RWPE2 (cell line): ENCODE measurements at regions not wholly inside any gene's neighbourhood (a gene's known extent, or its start where the extent isn't known, plus 50 kb on each side); places are given as distances from the start of the nearest gene placed in this dataset.
"Not testable (repeated sequence)": the region's sequence is repeated elsewhere in the genome, so short reads cannot be mapped to it uniquely, and the experiment has no call there.

Experiments
- ATAC-seq: fragments of 200-7000 bp; cut with Tn5 transposase; 3 replicates; pipeline ENCODE4 v1.9.1; 2021; ENCODE audit warnings: low read depth
- DNase-seq: peaks from one replicate; pipeline ENCODE4 v3.0.0-alpha.2; 2020; ENCODE audit warnings: low spot score
- H3K27ac ChIP-seq: fragments of 450-650 bp; 2 replicates; pipeline ENCODE4 v1.5.1; 2017; ENCODE audit warnings: mild to moderate bottlenecking; ENCODE audit not compliant: poor library complexity, severe bottlenecking
- H3K27me3 ChIP-seq: fragments of 250-450 bp; sonication (Bioruptor Pico); 2 replicates; pipeline ENCODE4 v1.5.1; 2021; ENCODE audit warnings: mild to moderate bottlenecking, moderate library complexity; ENCODE audit not compliant: insufficient read depth, poor library complexity, severe bottlenecking
- H3K36me3 ChIP-seq: fragments of 250-450 bp; sonication (Bioruptor Pico); 2 replicates; pipeline ENCODE4 v1.5.1; 2020; ENCODE audit warnings: low read depth, mild to moderate bottlenecking, moderate library complexity
- H3K4me1 ChIP-seq: fragments of 250-450 bp; sonication (Bioruptor Pico); 2 replicates; pipeline ENCODE4 v1.5.1; 2021; ENCODE audit warnings: mild to moderate bottlenecking, moderate library complexity; ENCODE audit not compliant: insufficient read depth, poor library complexity, severe bottlenecking
- H3K4me3 ChIP-seq: fragments of 250-450 bp; sonication (Bioruptor Pico); 2 replicates; pipeline ENCODE4 v1.5.1; 2021; ENCODE audit warnings: mild to moderate bottlenecking, moderate library complexity; ENCODE audit not compliant: severe bottlenecking
- H3K9me3 ChIP-seq: fragments of 250-450 bp; sonication (Bioruptor Pico); 2 replicates; pipeline ENCODE4 v1.5.1; 2021; ENCODE audit warnings: mild to moderate bottlenecking, moderate library complexity; ENCODE audit not compliant: severe bottlenecking
- CTCF ChIP-seq: fragments of 450-650 bp; IDR thresholded peaks from one replicate; pipeline ENCODE4 v1.5.1; 2017; ENCODE audit warnings: mild to moderate bottlenecking, moderate library complexity; ENCODE audit not compliant: poor library complexity, severe bottlenecking

- no peak for DNase-seq
- TF ChIP-seq CTCF, result peak; percentile 10
- H3K4me3 ChIP-seq, result peak overlapping the region; percentile 25
These were observed 177.9 kb upstream of the ZNF184 start for GRCh38 chr6:27650620-27651370.

GRCh38 chr6:27644528-27644927 is 171.6 kb upstream of the ZNF184 start:
- H3K27me3 ChIP-seq, result no peaks in the 10 kb centered on the region
- no peaks in the 10 kb centered on the region for H3K4me1 ChIP-seq
- no peak overlapping the region for H3K4me3 ChIP-seq
- H3K27ac ChIP-seq, result no peak overlapping the region
- DNase-seq, result no peak
- no peak for ATAC-seq
- no peaks in the 10 kb centered on the region for H3K36me3 ChIP-seq
- no peak for TF ChIP-seq CTCF
- no peaks in the 10 kb centered on the region for H3K9me3 ChIP-seq

More at GRCh38 chr6:27650620-27651370, 177.9 kb upstream of the ZNF184 start:
- Histone ChIP-seq H3K9me3 (no peaks in the 10 kb centered on the region), H3K4me1 (peaks cover 4% of the 10 kb centered on the region), H3K36me3 (no peaks in the 10 kb centered on the region), H3K27me3 (no peaks in the 10 kb centered on the region), H3K27ac (no peak overlapping the region)
- ATAC-seq, result peak; percentile 95

- Histone ChIP-seq H3K9me3 (no peaks in the 10 kb centered on the region), H3K4me1 (no peaks in the 10 kb centered on the region), H3K27ac (no peak overlapping the region), H3K4me3 (no peak overlapping the region), H3K27me3 (no peaks in the 10 kb centered on the region), H3K36me3 (no peaks in the 10 kb centered on the region)
- ATAC-seq (no peak), DNase-seq (no peak)
- TF ChIP-seq CTCF, result no peak
These were observed 170.0 kb upstream of the ZNF184 start for GRCh38 chr6:27642744-27643456.

GRCh38 chr6:27635886-27636285 is 163.0 kb upstream of the ZNF184 start:
- H3K4me1 ChIP-seq, H3K9me3 ChIP-seq, H3K4me3 ChIP-seq, H3K27ac ChIP-seq, ATAC-seq, H3K27me3 ChIP-seq, H3K36me3 ChIP-seq, DNase-seq: not testable (repeated sequence)

GRCh38 chr6:27633221-27633688 is 160.3 kb upstream of the ZNF184 start:
- ATAC-seq, H3K4me3 ChIP-seq, H3K9me3 ChIP-seq, H3K27ac ChIP-seq, H3K36me3 ChIP-seq, H3K27me3 ChIP-seq, DNase-seq, H3K4me1 ChIP-seq: not testable (repeated sequence)
